Heart left ventricle (tissue), 16 donors: ENCODE measurements at regions not wholly inside any gene's neighbourhood (a gene's known extent, or its start where the extent isn't known, plus 50 kb on each side); places are given as distances from the start of the nearest gene placed in this dataset.

Experiments
- ATAC-seq, 4 donors: fragments of 200-7000 bp; cut with Tn5 transposase; one replicate each; pipeline ENCODE4 v1.9.1; 2020 to 2022; ENCODE audit warnings: moderate library complexity in 4 of 4, mild to moderate bottlenecking in 3 of 4, moderate number of reproducible peaks in 1 of 4
- DNase-seq, 5 donors: peaks; one replicate each; pipeline ENCODE4 v3.0.0-alpha.2; 2020
- H3K27ac ChIP-seq, 12 donors: fragments of 200-600 bp; sonication (generic) in 4 of 12; one replicate each; pipeline versions ENCODE4 v1.5.0 to v1.8.0; 2016 to 2022; ENCODE audit warnings: mild to moderate bottlenecking in 2 of 12
- H3K27me3 ChIP-seq, 9 donors: fragments of 200-600 bp; sonication (generic) in 2 of 9; one replicate each; pipeline versions ENCODE4 v1.5.1 to v1.8.0; 2016 to 2022; ENCODE audit warnings: mild to moderate bottlenecking in 3 of 9
- H3K36me3 ChIP-seq, 9 donors: fragments of 200-600 bp; sonication (generic) in 2 of 9; one replicate each; pipeline versions ENCODE4 v1.5.0 to v1.8.0; 2018 to 2022; ENCODE audit warnings: mild to moderate bottlenecking in 2 of 9
- H3K4me1 ChIP-seq, 12 donors: fragments of 200-600 bp; sonication (generic) in 4 of 12; one replicate each; pipeline versions ENCODE4 v1.5.0 to v1.8.0; 2016 to 2022; ENCODE audit warnings: mild to moderate bottlenecking in 3 of 12
- H3K4me3 ChIP-seq, 12 donors: fragments of 200-600 bp; sonication (generic) in 4 of 12; one replicate each; pipeline versions ENCODE4 v1.5.0 to v1.8.0; 2017 to 2022; ENCODE audit warnings: mild to moderate bottlenecking in 9 of 12, moderate library complexity in 4 of 12
- H3K9me3 ChIP-seq, 12 donors: fragments of 200-600 bp; sonication (generic) in 4 of 12; one replicate each; pipeline versions ENCODE4 v1.5.0 to v1.8.0; 2016 to 2022; ENCODE audit warnings: mild to moderate bottlenecking in 1 of 12
- POLR2A ChIP-seq, 2 donors: fragments of 450-650 bp; IDR thresholded peaks; one replicate each; pipeline ENCODE4 v1.6.1; 2017; ENCODE audit warnings: antibody characterized with exemption in 2 of 2, mild to moderate bottlenecking in 2 of 2, moderate library complexity in 2 of 2
- WGBS, 4 donors: extraction: QIAGEN DNeasy Blood & Tissue Kit in 2 of 4; methylation state at CpG; one replicate each; pipeline versions ENCODE4 v1.1.5 to v1.1.7; 2013 to 2018; 5-methylcytosine and 5-hydroxymethylcytosine counted together
- intact Hi-C, 10 donors: fragments of 100-400 bp; cut with DNase I; formaldehyde crosslinking; loops; one replicate each; pipeline versions ENCODE4 v1.11.1 to v1.14.2; 2022
- TF ChIP-seq, protein P1 (sequence below), 12 donors: fragments of 200-600 bp; sonication (generic) in 4 of 12; IDR thresholded peaks; one replicate each; pipeline versions ENCODE4 v1.5.0 to v1.8.0; 2018 to 2022; ENCODE audit warnings: antibody characterized with exemption in 12 of 12, mild to moderate bottlenecking in 5 of 12
- donor health status: ischemic (EF 13 %, LVEDD 7.1; RV severe dilation, severe dysfunction).
- donor health status: healthy with polysubstance abuse.
- donor health status: DM: no; HTN: yes; CAD: no.
- donor health status: DM: no; HTN: no; CAD: no.
- donor health status: ischemic (EF 25% LVEDD 6.9; RV normal size, moderate dysfunction).
- donor health status: ischemic (EF 25% LVEDD 5.7; RV mildly dilated, moderate dysfunction).
- donor health status: healthy.
- donor health status: DM: yes; HTN: yes; CAD: no.
- donor health status: ischemic (EF 35%, LVEDD 5.7; RV mildly dilated, moderate dysfunction).
- donor health status: nonischemic (EF 11% LVEDD 7.7; RV severe dilation, severe dysfunction).
- donor health status: DM: yes; HTN: yes; CAD: no.
- donor health status: PGD.
- donor health status: ischemic (EF 29% LVEDD 5.4; RV normal size, mild dysfunction).
- donor health status: nonischemic (EF 23%, LVEDD 6.1; RV moderate dilation, normal function).

DNA sequence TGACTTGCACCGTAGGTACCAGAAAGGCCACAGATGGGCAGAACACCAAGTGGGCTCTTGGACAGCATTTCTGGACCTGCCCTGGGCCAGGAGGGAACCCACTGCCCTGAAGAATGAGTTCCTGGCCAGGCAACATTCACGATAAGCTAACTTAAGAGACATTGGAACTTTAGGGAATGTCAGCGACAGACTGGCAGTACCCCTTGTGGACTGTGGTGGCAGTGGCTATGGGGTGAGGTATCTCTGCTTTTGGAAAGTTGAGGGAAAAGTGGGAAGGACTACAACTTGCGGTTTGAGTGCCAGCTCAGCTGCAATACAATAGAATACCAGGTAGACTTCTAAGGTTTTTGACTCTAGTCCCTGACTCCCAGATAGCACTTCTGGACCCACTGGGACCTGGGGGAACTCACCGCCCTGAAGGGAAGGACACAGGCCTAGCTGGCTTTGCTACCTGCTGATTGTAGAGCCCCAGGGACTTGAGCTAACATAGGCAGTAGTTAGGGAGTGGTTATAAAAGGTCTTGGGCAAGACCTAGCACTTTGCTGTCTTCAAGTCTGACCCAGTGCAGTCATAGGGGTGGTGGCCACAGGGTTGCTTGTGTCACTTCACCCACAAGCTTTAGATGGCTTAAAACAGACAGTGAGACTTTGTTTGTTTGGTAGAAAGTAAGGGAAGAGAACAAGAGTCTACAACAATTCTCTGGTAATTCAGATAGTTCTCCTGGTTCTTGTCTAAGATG lies 617.6 kb downstream of the COL12A1 start:
- ATAC-seq (no peak), DNase-seq (no peak)
- Histone ChIP-seq H3K4me1 (no peaks in the 10 kb centered on the region), H3K36me3 (no peaks in the 10 kb centered on the region), H3K4me3 (no peak overlapping the region), H3K27ac (no peak overlapping the region), H3K27me3 (no peaks in the 10 kb centered on the region), H3K9me3 (peaks cover 0 to 24% (median 1%) of the 10 kb centered on the region in 12 donors)
- intact Hi-C loops: no loop called here
- TF ChIP-seq, protein P1, sequence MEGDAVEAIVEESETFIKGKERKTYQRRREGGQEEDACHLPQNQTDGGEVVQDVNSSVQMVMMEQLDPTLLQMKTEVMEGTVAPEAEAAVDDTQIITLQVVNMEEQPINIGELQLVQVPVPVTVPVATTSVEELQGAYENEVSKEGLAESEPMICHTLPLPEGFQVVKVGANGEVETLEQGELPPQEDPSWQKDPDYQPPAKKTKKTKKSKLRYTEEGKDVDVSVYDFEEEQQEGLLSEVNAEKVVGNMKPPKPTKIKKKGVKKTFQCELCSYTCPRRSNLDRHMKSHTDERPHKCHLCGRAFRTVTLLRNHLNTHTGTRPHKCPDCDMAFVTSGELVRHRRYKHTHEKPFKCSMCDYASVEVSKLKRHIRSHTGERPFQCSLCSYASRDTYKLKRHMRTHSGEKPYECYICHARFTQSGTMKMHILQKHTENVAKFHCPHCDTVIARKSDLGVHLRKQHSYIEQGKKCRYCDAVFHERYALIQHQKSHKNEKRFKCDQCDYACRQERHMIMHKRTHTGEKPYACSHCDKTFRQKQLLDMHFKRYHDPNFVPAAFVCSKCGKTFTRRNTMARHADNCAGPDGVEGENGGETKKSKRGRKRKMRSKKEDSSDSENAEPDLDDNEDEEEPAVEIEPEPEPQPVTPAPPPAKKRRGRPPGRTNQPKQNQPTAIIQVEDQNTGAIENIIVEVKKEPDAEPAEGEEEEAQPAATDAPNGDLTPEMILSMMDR (IDR thresholded peaks at IDR 0.05): no peak
- WGBS, 4 donors: 90 to 94% (median 93%) methylated on average over 5 of the region's 5 CpGs

DNA sequence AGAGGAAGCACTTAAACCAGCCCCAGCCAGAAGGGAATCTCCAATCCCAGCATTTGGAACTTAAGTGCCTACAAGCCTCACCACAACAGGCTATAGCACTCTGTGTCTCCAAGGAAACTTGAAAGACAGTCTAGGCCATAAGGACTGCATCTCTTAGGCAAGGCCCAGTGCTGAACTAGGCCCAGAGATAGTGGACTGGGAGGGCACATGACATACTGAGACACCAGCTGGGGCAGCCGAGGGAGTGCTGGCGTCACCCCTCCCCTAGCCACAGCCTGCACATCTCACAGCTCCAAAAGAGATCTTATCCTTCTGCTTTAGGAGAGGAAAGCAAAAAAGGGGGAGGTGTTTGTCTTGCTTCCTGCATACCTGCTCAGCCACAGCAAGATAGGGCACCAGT lies 618.5 kb downstream of the COL12A1 start:
- ATAC-seq (no peak), DNase-seq (no peak)
- Histone ChIP-seq H3K9me3 (peaks cover 0 to 16% (median 0%) of the 10 kb centered on the region in 12 donors), H3K4me3 (no peak overlapping the region), H3K27ac (no peak overlapping the region), H3K4me1 (no peaks in the 10 kb centered on the region), H3K36me3 (no peaks in the 10 kb centered on the region), H3K27me3 (no peaks in the 10 kb centered on the region)
- intact Hi-C loops: no loop called here
- WGBS, 4 donors: 50 to 90% (median 76%) methylated on average over 2 of the region's 2 CpGs
- TF ChIP-seq, protein P1 (IDR thresholded peaks at IDR 0.05): no peak
- TF ChIP-seq POLR2A (IDR thresholded peaks at IDR 0.05): no peak

DNA sequence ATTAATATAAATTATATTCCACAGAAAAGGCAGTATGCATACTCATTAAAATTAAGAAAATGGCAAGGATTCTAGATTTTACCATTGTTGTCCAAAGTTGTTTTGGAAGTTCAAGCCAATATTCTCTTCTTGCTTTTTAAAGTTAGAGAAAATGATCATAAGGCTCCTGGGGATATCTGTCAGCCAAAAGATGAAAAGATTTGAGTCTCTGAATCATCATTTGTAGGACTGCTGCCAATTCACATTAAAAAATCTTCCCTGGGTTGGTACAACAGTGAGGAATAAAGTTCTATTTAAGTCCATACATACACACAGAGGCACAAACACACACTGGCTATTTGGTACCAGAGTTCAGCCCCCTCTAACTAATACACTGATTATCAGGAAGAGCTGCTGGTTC lies 620.1 kb downstream of the COL12A1 start:
- TF ChIP-seq POLR2A (IDR thresholded peaks at IDR 0.05): no peak
- TF ChIP-seq, protein P1 (IDR thresholded peaks at IDR 0.05): no peak
- no peaks in the 10 kb centered on the region for H3K36me3 ChIP-seq
- peaks cover 0 to under 1% (median 0%) of the 10 kb centered on the region in 12 donors for H3K9me3 ChIP-seq
- DNase-seq (no peak), ATAC-seq (no peak)
- intact Hi-C loops: no loop called here
- no peaks in the 10 kb centered on the region for H3K27me3 ChIP-seq
- H3K27ac ChIP-seq: no peak overlapping the region
- no peak overlapping the region for H3K4me3 ChIP-seq
- H3K4me1 ChIP-seq: no peaks in the 10 kb centered on the region

DNA sequence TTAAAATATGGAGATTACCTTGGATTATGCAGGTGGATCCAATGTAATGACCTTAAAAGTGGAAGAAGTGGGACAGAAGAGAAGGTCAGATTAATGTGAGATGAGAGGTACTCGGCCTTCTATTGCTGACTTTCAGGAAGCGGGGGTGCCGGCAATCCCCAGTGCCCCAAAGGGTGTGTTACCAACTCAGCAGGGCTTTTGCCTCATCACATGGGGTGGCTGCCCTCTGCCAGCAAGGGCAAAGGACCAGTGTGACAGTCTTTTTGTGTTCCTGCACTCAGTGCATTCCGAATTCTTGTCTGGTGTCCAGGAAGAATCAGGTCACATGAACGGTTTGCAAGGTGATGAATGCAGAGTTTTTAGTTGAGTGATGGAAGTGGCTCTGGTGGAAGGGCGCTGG lies 624.2 kb downstream of the COL12A1 start:
- H3K4me1 ChIP-seq: no peaks in the 10 kb centered on the region
- WGBS, 4 donors: 75 to 82% (median 78%) methylated on average over 6 of the region's 6 CpGs
- H3K36me3 ChIP-seq: no peaks in the 10 kb centered on the region
- no peaks in the 10 kb centered on the region for H3K9me3 ChIP-seq
- H3K4me3 ChIP-seq: no peak overlapping the region
- ATAC-seq (no peak), DNase-seq (no peak)
- TF ChIP-seq POLR2A (IDR thresholded peaks at IDR 0.05): no peak
- TF ChIP-seq, protein P1 (IDR thresholded peaks at IDR 0.05): no peak
- intact Hi-C loops: no loop called here
- H3K27ac ChIP-seq: no peak overlapping the region
- no peaks in the 10 kb centered on the region for H3K27me3 ChIP-seq
